Left hindlimb (tissue), 1 donor: ENCODE measurements at regions not wholly inside any gene's neighbourhood (a gene's known extent, or its start where the extent isn't known, plus 50 kb on each side); places are given as distances from the start of the nearest gene placed in this dataset.

ENCODE experiments used
- DNase-seq: peaks from one replicate; pipeline ENCODE4 v3.0.0-alpha.2; 2018

- no peak for DNase-seq
Measured at GRCh38 chr4:10979032-10979431, 294.5 kb upstream of the CLNK start.

GRCh38 chr4:10977534-10977933 lies 293.0 kb upstream of the CLNK start:
- DNase-seq = no peak

GRCh38 chr4:10974371-10974770 lies 289.8 kb upstream of the CLNK start:
- no peak for DNase-seq

- no peak for DNase-seq
Measured at GRCh38 chr4:10973686-10974085, 289.1 kb upstream of the CLNK start.

GRCh38 chr4:10971800-10972401 lies 287.3 kb upstream of the CLNK start:
- DNase-seq = no peak

- DNase-seq = no peak
Measured at GRCh38 chr4:10965196-10965595, 280.6 kb upstream of the CLNK start.

- DNase-seq = no peak
Measured at GRCh38 chr4:10963958-10964703, 279.6 kb upstream of the CLNK start.

- no peak for DNase-seq
Measured at GRCh38 chr4:10963241-10963640, 278.7 kb upstream of the CLNK start.

- DNase-seq = no peak
Measured at GRCh38 chr4:10962246-10962645, 277.7 kb upstream of the CLNK start.

- DNase-seq = no peak
Measured at GRCh38 chr4:10960389-10960788, 275.8 kb upstream of the CLNK start.

- DNase-seq = no peak
Measured at GRCh38 chr4:10959586-10959985, 275.0 kb upstream of the CLNK start.

- no peak for DNase-seq
Measured at GRCh38 chr4:10958226-10958856, 273.8 kb upstream of the CLNK start.

GRCh38 chr4:10951306-10951705 lies 266.7 kb upstream of the CLNK start:
- DNase-seq = no peak

GRCh38 chr4:10949039-10949733 lies 264.6 kb upstream of the CLNK start:
- no peak for DNase-seq

- DNase-seq = no peak
Measured at GRCh38 chr4:10947898-10948297, 263.3 kb upstream of the CLNK start.

GRCh38 chr4:10944321-10944720 lies 259.8 kb upstream of the CLNK start:
- no peak for DNase-seq

GRCh38 chr4:10942156-10942555 lies 257.6 kb upstream of the CLNK start:
- no peak for DNase-seq

GRCh38 chr4:10929818-10930217 lies 245.2 kb upstream of the CLNK start:
- no peak for DNase-seq

- no peak for DNase-seq
Measured at GRCh38 chr4:10925996-10926395, 241.4 kb upstream of the CLNK start.

- DNase-seq = no peak
Measured at GRCh38 chr4:10924274-10924673, 239.7 kb upstream of the CLNK start.

- DNase-seq = peak; percentile 36
Measured at GRCh38 chr4:10917566-10917965, 233.0 kb upstream of the CLNK start.

- DNase-seq = no peak
Measured at GRCh38 chr4:10898072-10898471, 213.5 kb upstream of the CLNK start.

GRCh38 chr4:10897076-10897475 lies 212.5 kb upstream of the CLNK start:
- DNase-seq = no peak

GRCh38 chr4:10893395-10893794 lies 208.8 kb upstream of the CLNK start:
- DNase-seq = no peak
